ENCODE measurements at regions not wholly inside any gene's neighbourhood (a gene's known extent, or its start where the extent isn't known, plus 50 kb on each side); places are given as distances from the start of the nearest gene placed in this dataset.

DNA sequence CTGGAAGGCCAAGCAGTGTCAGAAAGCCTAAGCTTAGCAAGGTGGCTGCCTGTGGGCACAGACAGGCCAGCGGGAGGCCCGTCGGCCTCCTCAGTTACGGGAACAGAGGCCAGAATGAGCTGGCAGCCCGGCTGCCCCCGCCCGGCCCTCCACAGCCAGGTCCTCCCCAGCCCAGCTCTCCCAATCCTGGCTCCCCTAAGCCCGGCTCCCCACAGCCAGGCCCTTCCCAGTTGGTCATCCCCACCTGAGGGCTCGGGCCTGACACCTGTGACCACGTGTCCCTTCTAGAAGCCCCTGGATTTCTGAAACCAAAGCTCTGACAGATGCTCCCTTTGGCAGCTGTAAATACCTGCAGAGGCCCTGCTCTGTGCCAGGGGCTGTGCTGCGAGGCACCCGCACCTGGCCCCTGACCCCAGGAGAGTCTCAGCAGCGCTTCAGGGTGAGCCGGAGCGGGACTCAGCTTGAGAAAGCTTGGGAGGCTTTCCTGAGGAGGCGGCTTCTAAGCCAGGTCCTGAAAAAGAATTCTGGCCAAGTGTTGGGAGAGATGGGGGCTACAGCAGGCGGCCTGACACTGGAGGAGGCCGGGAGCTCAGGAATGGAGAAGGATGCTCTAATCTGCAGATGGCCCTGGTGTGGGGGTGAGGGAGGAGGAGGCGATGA, 80.4 kb upstream of the OLFM1 start:
- CTCF ChIA-PET: interaction anchor here (0.9 kb wide), 1 partner anchor 118 kb away, joined by 4 read pairs; no protein-coding TSS in a partner anchor
- WGBS (ENCODE audit: low lambda C conversion rate): 41% methylated on average over 10 of the region's 19 CpGs

DNA sequence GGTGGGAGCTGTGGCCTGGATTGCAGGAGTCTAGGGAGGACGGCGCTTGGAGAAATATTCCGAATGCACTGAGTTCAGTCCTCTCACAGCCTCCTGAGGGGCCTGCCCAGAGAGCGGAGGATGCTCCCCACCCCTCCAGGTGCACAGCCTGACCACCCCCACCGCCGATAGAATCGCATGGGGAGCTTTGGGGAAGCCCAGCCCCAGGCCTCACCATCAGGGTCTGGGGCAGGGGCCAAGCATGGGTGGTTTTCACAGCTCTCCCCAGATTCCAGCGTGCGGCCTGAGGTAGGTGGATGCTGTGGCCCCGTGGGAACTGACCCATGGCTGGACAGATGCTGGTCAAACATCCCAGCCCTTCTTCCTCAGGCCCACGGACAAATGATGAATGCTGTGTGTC, 79.9 kb upstream of the OLFM1 start:
- no peak overlapping the region for H3K9ac ChIP-seq
- 48% methylated on average over 11 of the region's 11 CpGs for WGBS (ENCODE audit: low lambda C conversion rate)
- no peaks in the 10 kb centered on the region for H3K9me2 ChIP-seq
- H3K27ac ChIP-seq (ENCODE audit: low read depth in 2 of 2, low read length in 1 of 2): no peak overlapping the region
- no peak overlapping the region for H3K4me3 ChIP-seq (ENCODE audit: low read depth in 2 of 2, low read length in 1 of 2)
- H4K20me1 ChIP-seq (ENCODE audit: insufficient read depth): no peaks in the 10 kb centered on the region
- POLR2A ChIA-PET: interaction anchor here (1.3 kb wide), 1 partner anchor 8 kb away, joined by 3 read pairs; no protein-coding TSS in a partner anchor
- TF ChIP-seq CHD2 (IDR thresholded peaks at IDR 0.05; ENCODE audit: low read length, partially characterized antibody) (no peak), RAD21 (IDR thresholded peaks at IDR 0.05; ENCODE audit: low read length) (no peak), TEAD4 (IDR thresholded peaks at IDR 0.05; ENCODE audit: borderline replicate concordance, insufficient read depth) (no peak), GATA2 (CRISPR knock-in tag; IDR thresholded peaks at IDR 0.05) (no peak), NFIC (IDR thresholded peaks at IDR 0.05; ENCODE audit: borderline replicate concordance) (no peak), RCOR1 (IDR thresholded peaks at IDR 0.05; ENCODE audit: low read length) (no peak), TAF1 (IDR thresholded peaks at IDR 0.05; ENCODE audit: borderline replicate concordance, low read depth, low read length) (no peak), EZH2phosphoT487 (IDR thresholded peaks at IDR 0.05; ENCODE audit: borderline replicate concordance, low read depth) (no peak), TCF12 (IDR thresholded peaks at IDR 0.05) (no peak), MEF2A (IDR thresholded peaks at IDR 0.05; ENCODE audit: borderline replicate concordance, low read depth) (no peak), JUND (IDR thresholded peaks at IDR 0.05) (no peak), RFX5 (IDR thresholded peaks at IDR 0.05; ENCODE audit: low read length) (no peak)
- TF ChIP-seq, protein P1, sequence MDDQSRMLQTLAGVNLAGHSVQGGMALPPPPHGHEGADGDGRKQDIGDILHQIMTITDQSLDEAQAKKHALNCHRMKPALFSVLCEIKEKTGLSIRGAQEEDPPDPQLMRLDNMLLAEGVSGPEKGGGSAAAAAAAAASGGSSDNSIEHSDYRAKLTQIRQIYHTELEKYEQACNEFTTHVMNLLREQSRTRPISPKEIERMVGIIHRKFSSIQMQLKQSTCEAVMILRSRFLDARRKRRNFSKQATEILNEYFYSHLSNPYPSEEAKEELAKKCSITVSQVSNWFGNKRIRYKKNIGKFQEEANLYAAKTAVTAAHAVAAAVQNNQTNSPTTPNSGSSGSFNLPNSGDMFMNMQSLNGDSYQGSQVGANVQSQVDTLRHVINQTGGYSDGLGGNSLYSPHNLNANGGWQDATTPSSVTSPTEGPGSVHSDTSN (IDR thresholded peaks at IDR 0.05): no peak
- TF ChIP-seq, protein P2, sequence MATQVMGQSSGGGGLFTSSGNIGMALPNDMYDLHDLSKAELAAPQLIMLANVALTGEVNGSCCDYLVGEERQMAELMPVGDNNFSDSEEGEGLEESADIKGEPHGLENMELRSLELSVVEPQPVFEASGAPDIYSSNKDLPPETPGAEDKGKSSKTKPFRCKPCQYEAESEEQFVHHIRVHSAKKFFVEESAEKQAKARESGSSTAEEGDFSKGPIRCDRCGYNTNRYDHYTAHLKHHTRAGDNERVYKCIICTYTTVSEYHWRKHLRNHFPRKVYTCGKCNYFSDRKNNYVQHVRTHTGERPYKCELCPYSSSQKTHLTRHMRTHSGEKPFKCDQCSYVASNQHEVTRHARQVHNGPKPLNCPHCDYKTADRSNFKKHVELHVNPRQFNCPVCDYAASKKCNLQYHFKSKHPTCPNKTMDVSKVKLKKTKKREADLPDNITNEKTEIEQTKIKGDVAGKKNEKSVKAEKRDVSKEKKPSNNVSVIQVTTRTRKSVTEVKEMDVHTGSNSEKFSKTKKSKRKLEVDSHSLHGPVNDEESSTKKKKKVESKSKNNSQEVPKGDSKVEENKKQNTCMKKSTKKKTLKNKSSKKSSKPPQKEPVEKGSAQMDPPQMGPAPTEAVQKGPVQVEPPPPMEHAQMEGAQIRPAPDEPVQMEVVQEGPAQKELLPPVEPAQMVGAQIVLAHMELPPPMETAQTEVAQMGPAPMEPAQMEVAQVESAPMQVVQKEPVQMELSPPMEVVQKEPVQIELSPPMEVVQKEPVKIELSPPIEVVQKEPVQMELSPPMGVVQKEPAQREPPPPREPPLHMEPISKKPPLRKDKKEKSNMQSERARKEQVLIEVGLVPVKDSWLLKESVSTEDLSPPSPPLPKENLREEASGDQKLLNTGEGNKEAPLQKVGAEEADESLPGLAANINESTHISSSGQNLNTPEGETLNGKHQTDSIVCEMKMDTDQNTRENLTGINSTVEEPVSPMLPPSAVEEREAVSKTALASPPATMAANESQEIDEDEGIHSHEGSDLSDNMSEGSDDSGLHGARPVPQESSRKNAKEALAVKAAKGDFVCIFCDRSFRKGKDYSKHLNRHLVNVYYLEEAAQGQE (IDR thresholded peaks at IDR 0.05; ENCODE audit: low read depth, low read length): no peak
- TF ChIP-seq, protein P3, sequence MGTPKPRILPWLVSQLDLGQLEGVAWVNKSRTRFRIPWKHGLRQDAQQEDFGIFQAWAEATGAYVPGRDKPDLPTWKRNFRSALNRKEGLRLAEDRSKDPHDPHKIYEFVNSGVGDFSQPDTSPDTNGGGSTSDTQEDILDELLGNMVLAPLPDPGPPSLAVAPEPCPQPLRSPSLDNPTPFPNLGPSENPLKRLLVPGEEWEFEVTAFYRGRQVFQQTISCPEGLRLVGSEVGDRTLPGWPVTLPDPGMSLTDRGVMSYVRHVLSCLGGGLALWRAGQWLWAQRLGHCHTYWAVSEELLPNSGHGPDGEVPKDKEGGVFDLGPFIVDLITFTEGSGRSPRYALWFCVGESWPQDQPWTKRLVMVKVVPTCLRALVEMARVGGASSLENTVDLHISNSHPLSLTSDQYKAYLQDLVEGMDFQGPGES (IDR thresholded peaks at IDR 0.05; ENCODE audit: low read depth, low read length): no peak
- TF ChIP-seq, protein P4, sequence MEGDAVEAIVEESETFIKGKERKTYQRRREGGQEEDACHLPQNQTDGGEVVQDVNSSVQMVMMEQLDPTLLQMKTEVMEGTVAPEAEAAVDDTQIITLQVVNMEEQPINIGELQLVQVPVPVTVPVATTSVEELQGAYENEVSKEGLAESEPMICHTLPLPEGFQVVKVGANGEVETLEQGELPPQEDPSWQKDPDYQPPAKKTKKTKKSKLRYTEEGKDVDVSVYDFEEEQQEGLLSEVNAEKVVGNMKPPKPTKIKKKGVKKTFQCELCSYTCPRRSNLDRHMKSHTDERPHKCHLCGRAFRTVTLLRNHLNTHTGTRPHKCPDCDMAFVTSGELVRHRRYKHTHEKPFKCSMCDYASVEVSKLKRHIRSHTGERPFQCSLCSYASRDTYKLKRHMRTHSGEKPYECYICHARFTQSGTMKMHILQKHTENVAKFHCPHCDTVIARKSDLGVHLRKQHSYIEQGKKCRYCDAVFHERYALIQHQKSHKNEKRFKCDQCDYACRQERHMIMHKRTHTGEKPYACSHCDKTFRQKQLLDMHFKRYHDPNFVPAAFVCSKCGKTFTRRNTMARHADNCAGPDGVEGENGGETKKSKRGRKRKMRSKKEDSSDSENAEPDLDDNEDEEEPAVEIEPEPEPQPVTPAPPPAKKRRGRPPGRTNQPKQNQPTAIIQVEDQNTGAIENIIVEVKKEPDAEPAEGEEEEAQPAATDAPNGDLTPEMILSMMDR (IDR thresholded peaks at IDR 0.05): no peak
- no peaks in the 10 kb centered on the region for H3K36me3 ChIP-seq (replicated peaks in 1 of 2; ENCODE audit: control insufficient read depth in 1 of 2, insufficient read depth in 2 of 2, low read length in 1 of 2)
- H3K79me2 ChIP-seq (ENCODE audit: insufficient read depth): no peaks in the 10 kb centered on the region
- H3K27me3 ChIP-seq (ENCODE audit: insufficient read depth): no peaks in the 10 kb centered on the region
- H3K4me2 ChIP-seq: no peak overlapping the region
- no peaks in the 10 kb centered on the region for H3K9me3 ChIP-seq
- H3K4me1 ChIP-seq (ENCODE audit: control insufficient read depth in 1 of 2, insufficient read depth in 2 of 2, low read depth in 1 of 2, low read length in 1 of 2): no peaks in the 10 kb centered on the region
- no peak overlapping the region for H2AFZ ChIP-seq (ENCODE audit: low read depth)
- DNase-seq: no peak
- H3F3A ChIP-seq (replicated peaks; ENCODE audit: insufficient read depth): no peaks in the 10 kb centered on the region
- CTCF ChIA-PET: interaction anchor here (0.9 kb wide), 1 partner anchor 119 kb away, joined by 4 read pairs; no protein-coding TSS in a partner anchor

More for the DNA sequence above, 80.4 kb upstream of the OLFM1 start:
- Histone ChIP-seq H3K27me3 (ENCODE audit: insufficient read depth) (no peaks in the 10 kb centered on the region), H2AFZ (ENCODE audit: low read depth) (no peak overlapping the region), H3K27ac (ENCODE audit: low read depth in 2 of 2, low read length in 1 of 2) (no peak overlapping the region), H3K9me3 (no peaks in the 10 kb centered on the region), H3K36me3 (replicated peaks in 1 of 2; ENCODE audit: control insufficient read depth in 1 of 2, insufficient read depth in 2 of 2, low read length in 1 of 2) (no peaks in the 10 kb centered on the region), H3K4me2 (no peak overlapping the region), H3K9ac (no peak overlapping the region), H3K4me3 (ENCODE audit: low read depth in 2 of 2, low read length in 1 of 2) (no peak overlapping the region), H3K79me2 (ENCODE audit: insufficient read depth) (no peaks in the 10 kb centered on the region), H3K9me2 (no peaks in the 10 kb centered on the region), H3K4me1 (ENCODE audit: control insufficient read depth in 1 of 2, insufficient read depth in 2 of 2, low read depth in 1 of 2, low read length in 1 of 2) (no peaks in the 10 kb centered on the region), H4K20me1 (ENCODE audit: insufficient read depth) (no peaks in the 10 kb centered on the region), H3F3A (replicated peaks; ENCODE audit: insufficient read depth) (no peaks in the 10 kb centered on the region)
- POLR2A ChIA-PET: interaction anchor here (1.3 kb wide), 1 partner anchor 9 kb away, joined by 3 read pairs; no protein-coding TSS in a partner anchor
- no peak for DNase-seq
- TF ChIP-seq RAD21 (IDR thresholded peaks at IDR 0.05; ENCODE audit: low read length) (no peak), EP300 (IDR thresholded peaks at IDR 0.05; ENCODE audit: borderline replicate concordance in 1 of 2, low read depth in 1 of 2, low read length in 1 of 2) (no peak), RCOR1 (IDR thresholded peaks at IDR 0.05; ENCODE audit: low read length) (no peak), FOXJ3 (CRISPR knock-in tag; IDR thresholded peaks at IDR 0.05) (no peak)
